GM18505 (cell line): ENCODE measurements at regions not wholly inside any gene's neighbourhood (a gene's known extent, or its start where the extent isn't known, plus 50 kb on each side); places are given as distances from the start of the nearest gene placed in this dataset.

Experiments
- ATAC-seq: cut with Tn5 transposase; IDR thresholded peaks from one replicate; pipeline ENCODE4 v1.9.1; 2021; ENCODE audit not compliant: unreplicated experiment
- POLR2A ChIP-seq: IDR thresholded peaks from 4 replicates; pipeline ENCODE4 v1.6.1; 2011; ENCODE audit warnings: borderline replicate concordance; ENCODE audit not compliant: insufficient read depth, insufficient read length; ENCODE audit errors: extremely low read depth

GRCh38 chr12:126518596-126519200, 1453.5 kb downstream of the AACS start:
- no peak for ATAC-seq
- TF ChIP-seq POLR2A: no peak

- no peak for TF ChIP-seq POLR2A
- ATAC-seq: no peak
Measured at GRCh38 chr12:126519833-126520232, 1454.6 kb downstream of the AACS start.

GRCh38 chr12:126523891-126524290, 1458.7 kb downstream of the AACS start:
- ATAC-seq: no peak
- no peak for TF ChIP-seq POLR2A

GRCh38 chr12:126534495-126534894, 1469.3 kb downstream of the AACS start:
- no peak for ATAC-seq

GRCh38 chr12:126534942-126535341, 1469.7 kb downstream of the AACS start:
- no peak for TF ChIP-seq POLR2A
- no peak for ATAC-seq

More at GRCh38 chr12:126534495-126534894, 1469.3 kb downstream of the AACS start:
- no peak for TF ChIP-seq POLR2A

GRCh38 chr12:126535971-126536370, 1470.7 kb downstream of the AACS start:
- ATAC-seq: no peak
- no peak for TF ChIP-seq POLR2A

- no peak for ATAC-seq
Measured at GRCh38 chr12:126537961-126538530, 1472.8 kb downstream of the AACS start.

DNA sequence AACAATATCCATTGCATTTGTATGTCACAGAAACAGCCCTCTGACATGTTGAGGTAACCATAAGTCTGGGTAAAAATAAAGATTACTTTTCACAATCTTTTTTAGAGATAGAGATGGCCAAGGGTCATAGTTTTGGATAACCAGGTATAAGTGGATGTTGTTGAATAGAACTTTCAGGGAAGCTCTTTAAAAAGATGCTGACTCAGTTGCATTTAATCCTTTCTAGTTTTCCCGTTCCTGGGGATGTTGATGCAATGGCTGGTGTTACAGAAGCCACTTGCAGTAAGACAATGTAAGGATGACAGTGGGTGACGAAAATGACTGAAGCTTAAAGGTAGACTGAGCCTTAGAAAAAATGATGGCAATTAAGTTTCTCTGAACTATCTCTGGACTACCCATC, 1473.7 kb downstream of the AACS start:
- no peak for ATAC-seq
- no peak for TF ChIP-seq POLR2A

More at GRCh38 chr12:126537961-126538530, 1472.8 kb downstream of the AACS start:
- TF ChIP-seq POLR2A: no peak

- TF ChIP-seq POLR2A: no peak
- ATAC-seq: no peak
Measured at GRCh38 chr12:126545411-126545810, 1480.2 kb downstream of the AACS start.

- no peak for TF ChIP-seq POLR2A
Measured at GRCh38 chr12:126547905-126548304, 1482.7 kb downstream of the AACS start.

GRCh38 chr12:126551869-126552268, 1486.6 kb downstream of the AACS start:
- no peak for TF ChIP-seq POLR2A
- ATAC-seq: no peak

More at GRCh38 chr12:126547905-126548304, 1482.7 kb downstream of the AACS start:
- ATAC-seq: no peak

GRCh38 chr12:126554625-126555024, 1489.4 kb downstream of the AACS start:
- TF ChIP-seq POLR2A: no peak
- ATAC-seq: no peak

DNA sequence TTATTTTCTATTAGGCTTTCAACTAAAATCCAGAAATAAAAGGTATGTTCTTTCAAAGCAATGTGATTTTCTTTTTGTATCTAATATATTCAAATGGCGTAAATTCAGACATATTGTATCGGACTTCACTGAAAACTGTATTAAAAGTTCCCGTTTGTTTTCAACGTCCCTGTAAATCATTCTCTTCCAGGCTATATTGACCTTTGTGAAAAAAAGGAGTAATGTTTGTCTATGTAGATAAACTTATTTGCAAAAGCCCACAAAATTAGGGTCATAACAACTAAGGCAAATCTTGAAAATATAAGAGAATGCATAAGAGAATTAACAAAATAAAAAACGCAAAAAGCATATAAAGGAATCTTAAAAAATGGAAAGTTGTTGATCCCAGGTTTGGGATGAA, 1492.4 kb downstream of the AACS start:
- TF ChIP-seq POLR2A: no peak
- no peak for ATAC-seq

DNA sequence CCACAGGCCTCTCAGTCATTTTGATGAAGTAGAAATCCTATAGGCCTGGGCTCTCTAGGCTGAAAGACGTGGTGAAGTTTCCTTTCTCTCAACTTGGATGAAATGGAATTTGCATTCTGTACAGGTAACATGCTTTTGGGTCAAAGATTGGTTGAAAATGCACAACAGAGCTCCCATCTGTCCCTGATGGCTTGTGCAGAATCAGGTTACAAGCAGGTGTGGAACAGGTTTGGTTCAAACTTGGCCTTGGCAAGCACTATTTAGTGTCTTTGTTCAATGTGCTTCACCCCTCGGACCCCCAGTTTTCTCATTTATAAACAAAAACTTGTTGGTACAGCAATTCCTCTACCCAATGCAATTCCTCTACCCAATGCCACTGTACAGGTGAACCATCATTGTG, 1493.0 kb downstream of the AACS start:
- ATAC-seq: no peak
- no peak for TF ChIP-seq POLR2A
